ENCODE measurements at regions not wholly inside any gene's neighbourhood (a gene's known extent, or its start where the extent isn't known, plus 50 kb on each side); places are given as distances from the start of the nearest gene placed in this dataset.

- TF ChIP-seq EZH2 (IDR thresholded peaks at IDR 0.05; ENCODE audit: low read depth, unreplicated experiment) (no peak), ZNF114 (CRISPR knock-in tag; IDR thresholded peaks at IDR 0.05) (no peak), POLR2AphosphoS5 (IDR thresholded peaks at IDR 0.05; ENCODE audit: low read depth) (no peak), CREB1 (CRISPR knock-in tag; IDR thresholded peaks at IDR 0.05; ENCODE audit: low read depth) (no peak)
- TF ChIP-seq, protein P1, sequence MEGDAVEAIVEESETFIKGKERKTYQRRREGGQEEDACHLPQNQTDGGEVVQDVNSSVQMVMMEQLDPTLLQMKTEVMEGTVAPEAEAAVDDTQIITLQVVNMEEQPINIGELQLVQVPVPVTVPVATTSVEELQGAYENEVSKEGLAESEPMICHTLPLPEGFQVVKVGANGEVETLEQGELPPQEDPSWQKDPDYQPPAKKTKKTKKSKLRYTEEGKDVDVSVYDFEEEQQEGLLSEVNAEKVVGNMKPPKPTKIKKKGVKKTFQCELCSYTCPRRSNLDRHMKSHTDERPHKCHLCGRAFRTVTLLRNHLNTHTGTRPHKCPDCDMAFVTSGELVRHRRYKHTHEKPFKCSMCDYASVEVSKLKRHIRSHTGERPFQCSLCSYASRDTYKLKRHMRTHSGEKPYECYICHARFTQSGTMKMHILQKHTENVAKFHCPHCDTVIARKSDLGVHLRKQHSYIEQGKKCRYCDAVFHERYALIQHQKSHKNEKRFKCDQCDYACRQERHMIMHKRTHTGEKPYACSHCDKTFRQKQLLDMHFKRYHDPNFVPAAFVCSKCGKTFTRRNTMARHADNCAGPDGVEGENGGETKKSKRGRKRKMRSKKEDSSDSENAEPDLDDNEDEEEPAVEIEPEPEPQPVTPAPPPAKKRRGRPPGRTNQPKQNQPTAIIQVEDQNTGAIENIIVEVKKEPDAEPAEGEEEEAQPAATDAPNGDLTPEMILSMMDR (conservative IDR thresholded peaks at IDR 0.05; ENCODE audit: low read depth in 2 of 2) = no peak
- TF ChIP-seq, protein P2, sequence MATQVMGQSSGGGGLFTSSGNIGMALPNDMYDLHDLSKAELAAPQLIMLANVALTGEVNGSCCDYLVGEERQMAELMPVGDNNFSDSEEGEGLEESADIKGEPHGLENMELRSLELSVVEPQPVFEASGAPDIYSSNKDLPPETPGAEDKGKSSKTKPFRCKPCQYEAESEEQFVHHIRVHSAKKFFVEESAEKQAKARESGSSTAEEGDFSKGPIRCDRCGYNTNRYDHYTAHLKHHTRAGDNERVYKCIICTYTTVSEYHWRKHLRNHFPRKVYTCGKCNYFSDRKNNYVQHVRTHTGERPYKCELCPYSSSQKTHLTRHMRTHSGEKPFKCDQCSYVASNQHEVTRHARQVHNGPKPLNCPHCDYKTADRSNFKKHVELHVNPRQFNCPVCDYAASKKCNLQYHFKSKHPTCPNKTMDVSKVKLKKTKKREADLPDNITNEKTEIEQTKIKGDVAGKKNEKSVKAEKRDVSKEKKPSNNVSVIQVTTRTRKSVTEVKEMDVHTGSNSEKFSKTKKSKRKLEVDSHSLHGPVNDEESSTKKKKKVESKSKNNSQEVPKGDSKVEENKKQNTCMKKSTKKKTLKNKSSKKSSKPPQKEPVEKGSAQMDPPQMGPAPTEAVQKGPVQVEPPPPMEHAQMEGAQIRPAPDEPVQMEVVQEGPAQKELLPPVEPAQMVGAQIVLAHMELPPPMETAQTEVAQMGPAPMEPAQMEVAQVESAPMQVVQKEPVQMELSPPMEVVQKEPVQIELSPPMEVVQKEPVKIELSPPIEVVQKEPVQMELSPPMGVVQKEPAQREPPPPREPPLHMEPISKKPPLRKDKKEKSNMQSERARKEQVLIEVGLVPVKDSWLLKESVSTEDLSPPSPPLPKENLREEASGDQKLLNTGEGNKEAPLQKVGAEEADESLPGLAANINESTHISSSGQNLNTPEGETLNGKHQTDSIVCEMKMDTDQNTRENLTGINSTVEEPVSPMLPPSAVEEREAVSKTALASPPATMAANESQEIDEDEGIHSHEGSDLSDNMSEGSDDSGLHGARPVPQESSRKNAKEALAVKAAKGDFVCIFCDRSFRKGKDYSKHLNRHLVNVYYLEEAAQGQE (IDR thresholded peaks at IDR 0.05; ENCODE audit: unreplicated experiment) = no peak
These were observed 519.4 kb upstream of the ZNF337 start for GRCh38 chr20:26216025-26216424.

Measured in GM23338 (cell line).